Activated naive CD8-positive, alpha-beta T cell treated with anti-CD3 and anti-CD28 coated beads for 36 hours (primary cell): ENCODE measurements at regions not wholly inside any gene's neighbourhood (a gene's known extent, or its start where the extent isn't known, plus 50 kb on each side); places are given as distances from the start of the nearest gene placed in this dataset.

Experiments used
- DNase-seq: peaks from one replicate; pipeline ENCODE4 v3.0.0; 2021
- H3K27ac Mint-ChIP-seq: one replicate; pipeline ENCODE4 v1.8.0; 2022; ENCODE audit warnings: mild to moderate bottlenecking, moderate library complexity, mixed read lengths
- H3K27me3 Mint-ChIP-seq: one replicate; pipeline ENCODE4 v1.8.0; 2022; ENCODE audit warnings: mild to moderate bottlenecking, mixed read lengths
- H3K36me3 Mint-ChIP-seq: one replicate; pipeline ENCODE4 v1.8.0; 2021; ENCODE audit warnings: mild to moderate bottlenecking, mixed read lengths
- H3K4me1 Mint-ChIP-seq: one replicate; pipeline ENCODE4 v1.8.0; 2021; ENCODE audit warnings: mixed read lengths
- H3K4me3 Mint-ChIP-seq: one replicate; pipeline ENCODE4 v1.8.0; 2022; ENCODE audit warnings: mild to moderate bottlenecking, moderate library complexity, mixed read lengths
- H3K9me3 Mint-ChIP-seq: one replicate; pipeline ENCODE4 v1.8.0; 2022; ENCODE audit warnings: mixed read lengths

DNA sequence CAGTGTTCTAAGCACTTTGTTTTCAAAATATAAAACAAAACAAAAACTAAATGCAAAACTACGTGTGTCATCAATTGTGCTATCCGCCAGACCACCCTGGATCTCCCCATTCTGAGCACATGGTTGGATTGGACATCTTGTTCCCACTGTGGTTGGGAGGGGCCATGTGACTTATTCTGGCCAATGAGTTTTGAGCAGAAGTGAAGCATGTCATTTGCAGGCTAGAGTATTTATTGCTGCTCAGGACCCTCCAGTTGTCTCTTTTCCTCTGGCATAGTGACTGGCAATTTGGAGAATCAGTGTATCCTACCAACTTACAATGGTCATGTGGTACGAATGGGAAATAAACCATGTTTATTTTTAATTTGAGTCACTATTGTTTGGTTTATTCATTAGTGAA is 70.2 kb upstream of the ST8SIA2 start:
- Mint-ChIP-seq H3K36me3 (no peaks in the 10 kb centered on the region), H3K4me3 (no peak overlapping the region), H3K4me1 (no peaks in the 10 kb centered on the region), H3K27me3 (no peaks in the 10 kb centered on the region), H3K9me3 (no peaks in the 10 kb centered on the region), H3K27ac (no peak overlapping the region)
- no peak for DNase-seq

DNA sequence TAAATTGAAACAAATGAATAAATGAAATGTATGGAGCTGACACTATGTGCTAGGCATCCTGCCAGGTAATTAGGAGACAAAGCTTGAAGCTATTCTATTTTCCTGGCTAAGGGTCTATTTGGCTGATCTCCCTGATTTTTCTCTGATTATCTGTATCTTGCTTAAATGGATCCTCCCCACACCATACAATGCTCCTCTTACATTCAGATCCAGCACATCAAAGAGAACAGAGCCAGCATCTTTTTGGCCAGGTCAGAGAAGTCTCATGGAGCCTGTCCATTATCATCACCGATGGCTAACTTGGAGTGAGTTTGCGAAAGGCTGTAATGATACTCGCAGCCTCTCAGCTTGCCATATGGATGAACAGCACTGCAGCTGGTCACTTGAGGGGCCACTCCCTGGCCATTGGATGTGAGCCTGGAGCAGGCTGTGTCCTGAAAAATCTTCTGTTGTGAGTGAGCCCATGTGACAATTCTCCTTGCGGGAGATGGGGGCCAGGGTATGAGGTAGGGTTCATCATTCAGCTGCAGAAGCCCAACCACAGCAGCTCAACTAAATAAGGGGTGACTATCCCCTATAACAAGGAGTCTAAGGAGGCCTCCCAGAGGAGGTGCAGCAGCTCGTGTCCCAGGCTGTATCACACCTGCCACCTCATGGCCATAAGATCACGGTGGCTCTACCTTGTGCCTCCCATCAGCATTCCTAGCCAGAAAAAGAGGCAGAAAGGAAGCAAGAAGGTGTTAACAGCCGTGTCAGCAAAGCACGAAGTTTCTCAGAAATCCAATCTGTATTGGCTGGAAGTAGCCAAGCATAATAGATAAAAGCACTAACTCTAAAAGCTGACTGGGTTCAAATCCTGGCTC is 69.3 kb upstream of the ST8SIA2 start:
- DNase-seq: no peak
- no peaks in the 10 kb centered on the region for H3K27me3 Mint-ChIP-seq
- no peaks in the 10 kb centered on the region for H3K4me1 Mint-ChIP-seq
- H3K36me3 Mint-ChIP-seq: no peaks in the 10 kb centered on the region
- no peaks in the 10 kb centered on the region for H3K9me3 Mint-ChIP-seq
- H3K27ac Mint-ChIP-seq: no peak overlapping the region
- no peak overlapping the region for H3K4me3 Mint-ChIP-seq

DNA sequence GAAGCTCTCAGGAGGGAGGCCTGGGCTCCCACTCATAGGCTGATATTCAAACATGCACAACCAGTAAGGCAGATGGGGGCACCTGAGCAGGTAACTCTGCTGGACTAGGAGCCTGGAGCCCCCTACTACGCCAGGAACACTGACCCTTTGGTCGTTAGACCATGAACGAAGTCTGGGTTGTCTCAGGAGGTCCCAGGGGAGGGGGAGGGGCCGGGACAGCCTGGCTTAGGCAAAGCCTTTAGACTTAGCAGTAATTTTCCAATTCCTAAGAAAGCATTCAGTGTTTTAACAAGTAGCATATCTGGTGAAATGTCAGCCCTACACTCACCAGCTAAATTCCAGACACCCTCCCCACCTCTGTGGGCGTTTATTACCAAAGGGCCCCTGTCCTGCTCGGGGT is 67.4 kb upstream of the ST8SIA2 start:
- H3K36me3 Mint-ChIP-seq: no peaks in the 10 kb centered on the region
- no peaks in the 10 kb centered on the region for H3K4me1 Mint-ChIP-seq
- no peaks in the 10 kb centered on the region for H3K9me3 Mint-ChIP-seq
- no peak overlapping the region for H3K4me3 Mint-ChIP-seq
- no peaks in the 10 kb centered on the region for H3K27me3 Mint-ChIP-seq
- DNase-seq: no peak
- H3K27ac Mint-ChIP-seq: no peak overlapping the region

DNA sequence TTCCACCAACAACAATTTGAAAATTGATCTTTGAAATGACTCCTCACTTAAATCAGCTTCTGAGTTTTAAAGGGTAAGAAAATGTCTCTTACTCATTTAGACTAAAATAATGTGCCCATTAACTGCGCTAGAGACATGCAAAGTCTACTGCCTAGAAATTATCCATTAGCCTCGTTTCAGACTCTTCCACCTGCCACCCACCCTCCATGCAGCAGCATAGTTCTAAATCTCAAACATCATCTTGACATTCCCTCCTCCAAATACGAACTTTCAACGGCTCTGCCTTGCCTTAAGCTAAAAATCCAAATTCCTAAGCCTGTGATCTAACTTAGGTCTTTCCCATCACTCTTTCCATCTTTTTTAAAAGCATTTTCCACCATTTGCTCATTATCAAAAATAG is 66.6 kb upstream of the ST8SIA2 start:
- no peak overlapping the region for H3K27ac Mint-ChIP-seq
- no peaks in the 10 kb centered on the region for H3K4me1 Mint-ChIP-seq
- H3K27me3 Mint-ChIP-seq: no peaks in the 10 kb centered on the region
- H3K4me3 Mint-ChIP-seq: no peak overlapping the region
- DNase-seq: no peak
- H3K36me3 Mint-ChIP-seq: no peaks in the 10 kb centered on the region
- no peaks in the 10 kb centered on the region for H3K9me3 Mint-ChIP-seq

DNA sequence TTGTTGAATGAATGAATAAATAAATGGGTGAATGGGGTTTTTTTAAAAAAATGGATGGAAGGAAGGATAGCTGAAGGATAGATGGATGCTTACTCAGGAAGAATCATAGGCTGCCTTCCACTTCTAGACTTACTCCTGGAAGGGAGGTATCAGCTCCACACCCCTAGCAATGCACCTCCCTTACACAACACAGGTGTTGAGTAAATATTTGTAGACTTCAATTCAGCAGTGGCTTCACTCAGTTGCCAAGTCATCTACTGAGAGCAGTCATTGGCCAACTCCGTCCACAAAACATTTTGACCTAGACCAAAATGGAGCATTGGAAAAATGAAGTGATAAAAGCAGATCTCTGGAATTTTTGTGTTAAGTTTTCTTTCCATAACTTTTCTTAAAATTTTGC is 65.5 kb upstream of the ST8SIA2 start:
- H3K36me3 Mint-ChIP-seq: no peaks in the 10 kb centered on the region
- DNase-seq: no peak
- peaks cover 2% of the 10 kb centered on the region for H3K27me3 Mint-ChIP-seq
- H3K4me1 Mint-ChIP-seq: no peaks in the 10 kb centered on the region
- H3K27ac Mint-ChIP-seq: no peak overlapping the region
- no peak overlapping the region for H3K4me3 Mint-ChIP-seq
- peaks cover 2% of the 10 kb centered on the region for H3K9me3 Mint-ChIP-seq

DNA sequence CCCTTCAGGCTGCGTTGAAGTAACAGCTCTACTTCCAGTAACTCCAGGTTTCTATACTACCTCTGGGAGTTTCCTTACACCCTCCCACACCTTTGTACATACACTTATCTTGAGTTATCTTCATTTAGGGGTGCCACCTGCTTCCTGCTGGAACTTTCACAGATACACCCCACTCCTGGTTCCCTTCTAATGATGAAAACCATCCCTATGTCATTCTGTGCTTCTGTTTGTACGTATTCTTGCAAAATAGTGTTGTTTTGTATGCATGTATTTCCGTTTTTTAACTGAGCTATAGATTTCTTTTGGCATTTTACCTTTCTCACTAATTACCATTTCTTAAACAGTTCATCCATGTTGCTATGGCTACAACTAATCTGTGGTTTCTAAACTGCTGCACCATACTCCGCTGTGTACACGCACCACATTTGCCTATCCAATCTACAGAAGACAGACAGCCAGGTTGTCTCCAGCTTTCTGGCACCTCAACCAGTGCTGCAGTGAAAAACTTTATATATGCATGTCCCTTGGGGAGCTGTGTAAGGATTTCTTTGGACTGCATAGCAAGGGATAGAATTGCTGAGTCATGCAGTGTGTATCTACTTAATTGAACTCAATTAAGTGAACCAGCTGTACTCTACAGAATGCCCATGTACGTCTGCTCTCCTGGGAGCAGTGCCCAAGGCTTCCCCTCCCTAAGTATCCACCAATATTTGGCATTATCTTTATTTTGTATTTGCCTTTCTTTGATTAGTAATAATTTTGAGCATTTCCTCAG is 61.4 kb upstream of the ST8SIA2 start:
- DNase-seq: no peak
- Mint-ChIP-seq H3K4me3 (no peak overlapping the region), H3K36me3 (no peaks in the 10 kb centered on the region), H3K27ac (no peak overlapping the region), H3K4me1 (no peaks in the 10 kb centered on the region), H3K9me3 (peaks cover 2% of the 10 kb centered on the region), H3K27me3 (peaks cover 12% of the 10 kb centered on the region)

DNA sequence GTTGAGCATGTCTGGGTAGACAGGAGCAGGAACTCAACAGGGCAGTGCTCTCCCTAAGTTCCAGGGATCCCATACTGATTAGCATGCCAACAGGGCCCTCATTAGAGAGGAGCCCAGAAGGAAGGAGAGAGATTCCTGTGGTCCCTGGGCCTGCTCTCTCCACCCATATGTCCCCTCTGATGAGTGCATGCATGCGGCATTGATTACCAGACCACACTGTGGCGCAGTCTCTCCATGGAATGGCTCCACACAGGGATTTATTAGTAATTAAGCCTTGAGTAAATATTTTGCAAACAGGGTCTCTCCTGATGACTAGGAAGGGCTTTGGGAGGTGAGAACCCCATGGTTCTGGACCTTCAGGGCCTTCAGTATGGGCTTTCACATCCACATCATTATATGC is 60.0 kb upstream of the ST8SIA2 start:
- DNase-seq: no peak
- no peak overlapping the region for H3K27ac Mint-ChIP-seq
- peaks cover 2% of the 10 kb centered on the region for H3K9me3 Mint-ChIP-seq
- H3K4me3 Mint-ChIP-seq: no peak overlapping the region
- peaks cover 12% of the 10 kb centered on the region for H3K27me3 Mint-ChIP-seq
- no peaks in the 10 kb centered on the region for H3K4me1 Mint-ChIP-seq
- no peaks in the 10 kb centered on the region for H3K36me3 Mint-ChIP-seq

DNA sequence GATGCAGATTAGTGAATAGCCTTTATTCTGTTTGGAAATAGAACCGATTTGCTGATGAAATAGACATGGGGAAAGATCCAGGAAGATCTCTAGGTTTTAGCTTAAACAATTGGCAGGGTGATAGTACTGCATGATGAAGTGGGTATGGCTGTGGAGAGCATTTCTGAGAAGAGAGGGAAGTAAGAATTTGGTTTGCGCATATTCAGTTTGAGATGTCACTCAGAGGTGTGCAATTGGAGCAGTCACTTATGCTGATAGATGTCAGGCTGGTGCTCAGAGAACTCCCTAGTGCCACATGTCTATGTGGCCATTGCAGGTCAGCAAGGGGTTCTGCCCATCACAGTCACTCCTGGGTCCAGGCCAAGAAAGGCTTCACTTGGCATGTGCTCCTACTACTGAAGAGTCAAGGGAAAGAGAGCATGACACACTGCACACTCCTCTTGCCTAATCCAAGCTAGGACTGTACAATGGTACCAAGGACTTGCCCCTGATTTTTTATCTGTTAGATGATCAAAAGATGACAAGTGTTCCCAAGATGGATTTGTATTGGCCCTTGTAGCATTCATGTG is 57.2 kb upstream of the ST8SIA2 start:
- Mint-ChIP-seq H3K4me3 (no peak overlapping the region), H3K27me3 (peaks cover 13% of the 10 kb centered on the region), H3K27ac (no peak overlapping the region), H3K9me3 (peaks cover 2% of the 10 kb centered on the region), H3K36me3 (no peaks in the 10 kb centered on the region), H3K4me1 (no peaks in the 10 kb centered on the region)
- DNase-seq: no peak

DNA sequence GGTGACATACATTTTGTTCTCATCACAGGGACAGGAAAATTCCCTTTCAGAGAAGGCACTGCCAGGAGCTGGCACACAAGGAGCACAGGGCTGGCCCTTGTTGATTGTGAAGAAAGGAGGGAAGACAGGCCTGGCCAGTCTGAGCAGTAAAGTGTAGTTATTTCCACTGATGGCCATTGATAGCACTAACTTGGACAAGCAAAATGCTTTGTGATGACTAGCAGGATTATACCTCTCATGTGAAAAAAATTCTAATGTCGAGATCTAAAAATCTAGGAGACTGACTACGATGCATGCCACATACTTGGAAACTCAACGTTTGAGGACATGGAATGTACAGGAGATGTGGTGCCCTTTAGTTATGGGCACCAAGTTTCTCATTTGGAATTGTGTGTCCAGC is 54.3 kb upstream of the ST8SIA2 start:
- no peak overlapping the region for H3K4me3 Mint-ChIP-seq
- H3K4me1 Mint-ChIP-seq: no peaks in the 10 kb centered on the region
- no peaks in the 10 kb centered on the region for H3K9me3 Mint-ChIP-seq
- no peak for DNase-seq
- no peaks in the 10 kb centered on the region for H3K36me3 Mint-ChIP-seq
- peaks cover 19% of the 10 kb centered on the region for H3K27me3 Mint-ChIP-seq
- H3K27ac Mint-ChIP-seq: no peak overlapping the region
